ENCODE measurements at regions not wholly inside any gene's neighbourhood (a gene's known extent, or its start where the extent isn't known, plus 50 kb on each side); places are given as distances from the start of the nearest gene placed in this dataset.

- Histone ChIP-seq H3K79me2 (ENCODE audit: low read length) (no peaks in the 10 kb centered on the region), H3K27me3 (ENCODE audit: low read length) (peaks cover 13% of the 10 kb centered on the region; the same call in 1 of the 2 replicates), H3K27ac (ENCODE audit: low read length) (no peak overlapping the region), H3K9me3 (ENCODE audit: low read length) (no peaks in the 10 kb centered on the region), H3K9ac (ENCODE audit: low read length) (no peak overlapping the region), H3K4me3 (ENCODE audit: low read length) (no peak overlapping the region), H3K4me1 (ENCODE audit: insufficient read depth, low read length) (0 out of 2 replicates have a peak, but pooled peaks cover under 1% of the 10 kb centered on the region), H3K36me3 (ENCODE audit: low read depth, low read length) (no peaks in the 10 kb centered on the region), H4K20me1 (ENCODE audit: low read length) (no peaks in the 10 kb centered on the region), H3K9me2 (replicated peaks; ENCODE audit: low read length) (no peaks in the 10 kb centered on the region), H3K4me2 (ENCODE audit: low read length) (no peak overlapping the region), H3F3A (ENCODE audit: low read length, unreplicated experiment) (no peaks in the 10 kb centered on the region), H2AFZ (ENCODE audit: low read length) (no peak overlapping the region)
- intact Hi-C loops (cut with micrococcal nuclease), result no loop called here
- ATAC-seq (no peak), DNase-seq (no peak)
- ChIA-PET CTCF (no interaction called here), POLR2A (ENCODE audit: unreplicated experiment) (no interaction called here)
- TF ChIP-seq CTCF (conservative IDR thresholded peaks at IDR 0.05; ENCODE audit: low read depth, low read length) (no peak), EZH2phosphoT487 (IDR thresholded peaks at IDR 0.05; ENCODE audit: borderline replicate concordance, low read length) (no peak)
- BruUV-seq (replicated peaks), result no TSS peak
These were observed 120.2 kb downstream of the OXSM start for GRCh38 chr3:25910105-25910504.

- H3K36me3 ChIP-seq (ENCODE audit: low read depth, low read length), result no peaks in the 10 kb centered on the region
- no peaks in the 10 kb centered on the region for H3F3A ChIP-seq (ENCODE audit: low read length, unreplicated experiment)
- H3K79me2 ChIP-seq (ENCODE audit: low read length), result no peaks in the 10 kb centered on the region
- no peak overlapping the region for H2AFZ ChIP-seq (ENCODE audit: low read length)
- H4K20me1 ChIP-seq (ENCODE audit: low read length), result no peaks in the 10 kb centered on the region
- TF ChIP-seq EZH2 (IDR thresholded peaks at IDR 0.05; ENCODE audit: low read length, unreplicated experiment) (no peak), EZH2phosphoT487 (IDR thresholded peaks at IDR 0.05; ENCODE audit: borderline replicate concordance, low read length) (no peak), CTCF (conservative IDR thresholded peaks at IDR 0.05; ENCODE audit: low read depth, low read length) (peak; percentile 72)
- intact Hi-C loops (cut with micrococcal nuclease), result no loop called here
- peaks cover 9% of the 10 kb centered on the region for H3K4me1 ChIP-seq (ENCODE audit: insufficient read depth, low read length)
- DNase-seq (peak; percentile 44), ATAC-seq (no peak)
- CTCF ChIA-PET, result no interaction called here
- no peak overlapping the region for H3K9ac ChIP-seq (ENCODE audit: low read length)
- H3K4me2 ChIP-seq (ENCODE audit: low read length), result no peak overlapping the region
- H3K27me3 ChIP-seq (ENCODE audit: low read length), result 0 out of 2 replicates have a peak, but pooled peaks cover 6% of the 10 kb centered on the region
- H3K27ac ChIP-seq (ENCODE audit: low read length), result no peak overlapping the region
- no peaks in the 10 kb centered on the region for H3K9me2 ChIP-seq (replicated peaks; ENCODE audit: low read length)
- POLR2A ChIA-PET (ENCODE audit: unreplicated experiment), result no interaction called here
- H3K9me3 ChIP-seq (ENCODE audit: low read length), result no peaks in the 10 kb centered on the region
- no TSS peak for BruUV-seq (replicated peaks)
- H3K4me3 ChIP-seq (ENCODE audit: low read length), result no peak overlapping the region
These were observed 121.1 kb downstream of the OXSM start for GRCh38 chr3:25910997-25911396.

DNA sequence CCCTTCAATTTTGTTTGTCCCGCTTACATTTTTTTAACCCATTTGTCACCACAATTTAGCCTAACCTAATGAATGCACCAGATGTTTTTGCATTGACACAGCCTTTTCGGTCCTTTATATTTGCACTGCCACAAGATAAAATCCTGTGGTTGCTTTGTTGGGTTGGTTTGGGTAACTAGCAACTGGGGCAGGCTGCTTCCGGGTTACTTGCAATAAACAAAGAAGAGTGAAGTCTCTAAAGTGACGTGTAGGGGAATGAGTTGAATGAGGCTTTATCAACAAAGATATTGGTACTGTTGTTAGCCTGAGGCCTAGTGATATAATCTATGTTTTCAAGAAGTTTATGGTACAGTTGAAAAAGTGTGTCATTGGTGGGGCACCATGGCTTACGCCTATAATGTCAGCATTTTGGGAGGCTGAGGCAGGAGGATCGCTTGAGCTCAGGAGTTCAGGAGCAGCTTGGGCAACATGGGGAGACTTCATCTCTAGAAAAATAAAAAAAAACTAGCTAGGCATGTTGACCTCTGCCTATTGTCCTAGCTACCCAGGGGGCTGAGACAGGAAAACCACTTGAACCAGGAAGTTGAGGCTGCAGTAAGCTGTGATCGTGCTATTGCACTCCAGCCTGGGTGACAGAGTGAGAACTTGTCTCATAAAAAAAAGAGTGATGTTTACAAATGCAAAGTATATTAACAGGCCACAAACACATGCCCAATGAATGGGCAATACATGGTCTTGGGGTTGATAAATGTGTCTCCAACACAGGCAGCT lies 121.8 kb downstream of the OXSM start:
- H3K9me2 ChIP-seq (replicated peaks; ENCODE audit: low read length), result no peaks in the 10 kb centered on the region
- intact Hi-C loops (cut with micrococcal nuclease), result no loop called here
- ChIA-PET POLR2A (ENCODE audit: unreplicated experiment) (no interaction called here), CTCF (no interaction called here)
- H3K36me3 ChIP-seq (ENCODE audit: low read depth, low read length), result no peaks in the 10 kb centered on the region
- BruUV-seq (replicated peaks), result no TSS peak
- DNase-seq (no peak), ATAC-seq (no peak)
- H3K9ac ChIP-seq (ENCODE audit: low read length), result no peak overlapping the region
- no peak overlapping the region for H3K27ac ChIP-seq (ENCODE audit: low read length)
- TF ChIP-seq CTCF (conservative IDR thresholded peaks at IDR 0.05; ENCODE audit: low read depth, low read length), result no peak
- TF ChIP-seq EZH2phosphoT487 (IDR thresholded peaks at IDR 0.05; ENCODE audit: borderline replicate concordance, low read length), result no peak
- TF ChIP-seq EZH2 (IDR thresholded peaks at IDR 0.05; ENCODE audit: low read length, unreplicated experiment), result no peak
- H2AFZ ChIP-seq (ENCODE audit: low read length), result no peak overlapping the region
- no peaks in the 10 kb centered on the region for H3K9me3 ChIP-seq (ENCODE audit: low read length)
- peaks cover 11% of the 10 kb centered on the region for H3K4me1 ChIP-seq (ENCODE audit: insufficient read depth, low read length)
- no peaks in the 10 kb centered on the region for H4K20me1 ChIP-seq (ENCODE audit: low read length)
- no peak overlapping the region for H3K4me2 ChIP-seq (ENCODE audit: low read length)
- H3K27me3 ChIP-seq (ENCODE audit: low read length), result 0 out of 2 replicates have a peak, but pooled peaks cover 6% of the 10 kb centered on the region
- H3K79me2 ChIP-seq (ENCODE audit: low read length), result no peaks in the 10 kb centered on the region
- H3F3A ChIP-seq (ENCODE audit: low read length, unreplicated experiment), result no peaks in the 10 kb centered on the region
- H3K4me3 ChIP-seq (ENCODE audit: low read length), result no peak overlapping the region
